Neural crest cell (in vitro differentiated cells): ENCODE measurements at regions not wholly inside any gene's neighbourhood (a gene's known extent, or its start where the extent isn't known, plus 50 kb on each side); places are given as distances from the start of the nearest gene placed in this dataset.

Experiments used
- DNase-seq: peaks from one replicate; pipeline ENCODE4 v3.0.0; 2021; ENCODE audit warnings: low read depth, mixed read lengths, low spot score
- H3K27ac Mint-ChIP-seq: one replicate; pipeline ENCODE4 v1.8.0; 2021; ENCODE audit warnings: mild to moderate bottlenecking, mixed read lengths; ENCODE audit not compliant: unreplicated experiment
- H3K27me3 Mint-ChIP-seq: 2 replicates; pipeline ENCODE4 v1.8.0; 2021; ENCODE audit warnings: low read depth, mild to moderate bottlenecking, mixed read lengths
- H3K36me3 Mint-ChIP-seq: 2 replicates; pipeline ENCODE4 v1.8.0; 2021; ENCODE audit warnings: low read depth, mild to moderate bottlenecking, mixed read lengths
- H3K4me1 Mint-ChIP-seq: 2 replicates; pipeline ENCODE4 v1.8.0; 2021; ENCODE audit warnings: mixed read lengths
- H3K4me3 Mint-ChIP-seq: one replicate; pipeline ENCODE4 v1.8.0; 2021; ENCODE audit warnings: mild to moderate bottlenecking, mixed read lengths
- H3K9me3 Mint-ChIP-seq: 2 replicates; pipeline ENCODE4 v1.8.0; 2021; ENCODE audit warnings: mixed read lengths
- TF ChIP-seq, protein P1 (sequence below): fragments of 200-600 bp; sonication (generic); conservative IDR thresholded peaks from 2 replicates; pipeline ENCODE4 v1.5.0; 2021; ENCODE audit warnings: antibody characterized with exemption, mild to moderate bottlenecking

DNA sequence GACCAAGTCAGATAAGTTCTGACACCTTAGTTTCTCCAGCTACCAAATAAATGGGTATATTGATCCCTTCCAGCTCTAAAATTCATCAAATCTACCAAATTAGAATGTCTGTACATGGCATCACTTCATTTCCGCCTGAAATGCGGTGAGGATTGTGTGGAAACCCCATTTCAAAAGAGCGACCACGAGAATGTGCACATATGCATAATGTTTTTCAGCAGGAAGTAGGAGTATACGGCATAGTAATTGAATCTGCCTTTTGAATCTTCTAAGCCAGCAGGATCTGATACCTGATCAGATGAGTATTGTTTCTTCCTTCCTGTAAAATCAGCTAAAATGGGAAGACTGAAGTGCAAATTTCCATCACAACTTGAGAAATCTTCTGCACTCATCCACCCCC, 418.6 kb downstream of the TMEM38B start:
- H3K27ac Mint-ChIP-seq = no peak overlapping the region
- no peaks in the 10 kb centered on the region for H3K27me3 Mint-ChIP-seq
- H3K9me3 Mint-ChIP-seq = peaks cover 2% of the 10 kb centered on the region
- TF ChIP-seq, protein P1, sequence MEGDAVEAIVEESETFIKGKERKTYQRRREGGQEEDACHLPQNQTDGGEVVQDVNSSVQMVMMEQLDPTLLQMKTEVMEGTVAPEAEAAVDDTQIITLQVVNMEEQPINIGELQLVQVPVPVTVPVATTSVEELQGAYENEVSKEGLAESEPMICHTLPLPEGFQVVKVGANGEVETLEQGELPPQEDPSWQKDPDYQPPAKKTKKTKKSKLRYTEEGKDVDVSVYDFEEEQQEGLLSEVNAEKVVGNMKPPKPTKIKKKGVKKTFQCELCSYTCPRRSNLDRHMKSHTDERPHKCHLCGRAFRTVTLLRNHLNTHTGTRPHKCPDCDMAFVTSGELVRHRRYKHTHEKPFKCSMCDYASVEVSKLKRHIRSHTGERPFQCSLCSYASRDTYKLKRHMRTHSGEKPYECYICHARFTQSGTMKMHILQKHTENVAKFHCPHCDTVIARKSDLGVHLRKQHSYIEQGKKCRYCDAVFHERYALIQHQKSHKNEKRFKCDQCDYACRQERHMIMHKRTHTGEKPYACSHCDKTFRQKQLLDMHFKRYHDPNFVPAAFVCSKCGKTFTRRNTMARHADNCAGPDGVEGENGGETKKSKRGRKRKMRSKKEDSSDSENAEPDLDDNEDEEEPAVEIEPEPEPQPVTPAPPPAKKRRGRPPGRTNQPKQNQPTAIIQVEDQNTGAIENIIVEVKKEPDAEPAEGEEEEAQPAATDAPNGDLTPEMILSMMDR = no peak
- peaks cover 46% of the 10 kb centered on the region for H3K4me1 Mint-ChIP-seq
- no peak overlapping the region for H3K4me3 Mint-ChIP-seq
- DNase-seq = no peak
- H3K36me3 Mint-ChIP-seq = peaks cover 2% of the 10 kb centered on the region

DNA sequence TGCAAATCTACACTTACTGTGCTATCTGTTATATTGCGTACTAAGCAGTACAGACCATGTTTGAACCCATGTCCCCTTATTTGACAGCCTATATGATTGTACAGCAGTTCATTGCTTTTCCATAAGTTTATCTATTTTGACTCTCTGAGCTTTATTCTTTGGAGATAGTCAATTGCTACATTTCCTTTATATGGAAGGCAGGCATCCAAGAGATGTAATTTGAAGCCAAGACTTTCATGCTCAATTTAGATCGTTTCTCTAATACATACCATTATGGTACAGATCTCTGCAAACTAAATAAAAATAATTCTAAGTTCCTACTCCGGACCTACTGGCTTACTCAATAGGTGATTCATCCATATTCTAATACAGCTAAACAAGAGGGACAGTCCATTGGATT, 424.8 kb downstream of the TMEM38B start:
- H3K27ac Mint-ChIP-seq = no peak overlapping the region
- no peak for DNase-seq
- H3K4me3 Mint-ChIP-seq = no peak overlapping the region
- H3K27me3 Mint-ChIP-seq = no peaks in the 10 kb centered on the region
- TF ChIP-seq, protein P1 = no peak
- peaks cover 8% of the 10 kb centered on the region for H3K4me1 Mint-ChIP-seq
- peaks cover 4% of the 10 kb centered on the region for H3K36me3 Mint-ChIP-seq
- peaks cover 8% of the 10 kb centered on the region for H3K9me3 Mint-ChIP-seq

DNA sequence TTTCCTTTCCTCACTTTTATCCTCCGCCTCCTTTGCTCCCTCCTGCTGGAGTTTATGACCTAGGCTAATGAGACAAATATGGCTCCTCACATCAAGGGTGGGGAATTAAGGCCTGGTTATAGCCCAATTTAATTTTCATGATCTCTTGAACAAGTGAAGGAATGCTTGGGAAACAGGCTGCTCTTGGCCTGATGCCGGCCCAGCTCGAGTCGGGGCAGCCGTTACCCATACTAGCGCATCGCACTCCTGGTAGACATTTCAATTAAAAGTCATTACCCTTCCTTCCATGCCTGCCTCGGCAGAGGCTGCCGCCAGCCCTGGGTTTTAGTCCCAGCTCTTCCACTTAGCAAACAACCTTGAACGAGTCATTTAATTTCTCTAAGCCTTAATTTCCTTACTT, 425.7 kb downstream of the TMEM38B start:
- no peaks in the 10 kb centered on the region for H3K27me3 Mint-ChIP-seq
- H3K4me3 Mint-ChIP-seq = no peak overlapping the region
- no peak for DNase-seq
- peaks cover 10% of the 10 kb centered on the region for H3K9me3 Mint-ChIP-seq
- TF ChIP-seq, protein P1 = no peak
- H3K4me1 Mint-ChIP-seq = no peaks in the 10 kb centered on the region
- no peak overlapping the region for H3K27ac Mint-ChIP-seq
- peaks cover 5% of the 10 kb centered on the region for H3K36me3 Mint-ChIP-seq

DNA sequence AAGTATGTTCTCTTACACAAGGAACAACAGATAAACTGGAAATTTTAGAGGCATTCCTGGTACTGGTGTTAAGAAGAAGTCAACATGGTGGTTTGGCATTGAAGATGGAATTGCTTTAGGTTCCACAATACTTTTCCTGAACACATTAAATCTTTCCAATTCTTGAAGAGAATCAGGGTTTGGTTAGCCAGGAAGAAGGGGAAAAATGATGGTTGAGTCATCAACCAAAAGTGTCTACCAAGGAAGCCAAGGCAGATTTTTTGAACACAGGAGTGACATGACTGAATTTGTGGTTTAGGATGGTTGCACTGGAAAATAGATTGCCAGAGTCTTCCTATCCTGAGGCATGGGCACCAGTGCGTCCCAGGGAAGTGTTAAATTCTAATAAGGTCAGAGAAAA, 433.4 kb downstream of the TMEM38B start:
- Mint-ChIP-seq H3K4me3 (no peak overlapping the region), H3K27ac (no peak overlapping the region), H3K9me3 (peaks cover 10% of the 10 kb centered on the region), H3K27me3 (no peaks in the 10 kb centered on the region), H3K36me3 (peaks cover 9% of the 10 kb centered on the region), H3K4me1 (no peaks in the 10 kb centered on the region)
- TF ChIP-seq, protein P1 = no peak
- DNase-seq = no peak

DNA sequence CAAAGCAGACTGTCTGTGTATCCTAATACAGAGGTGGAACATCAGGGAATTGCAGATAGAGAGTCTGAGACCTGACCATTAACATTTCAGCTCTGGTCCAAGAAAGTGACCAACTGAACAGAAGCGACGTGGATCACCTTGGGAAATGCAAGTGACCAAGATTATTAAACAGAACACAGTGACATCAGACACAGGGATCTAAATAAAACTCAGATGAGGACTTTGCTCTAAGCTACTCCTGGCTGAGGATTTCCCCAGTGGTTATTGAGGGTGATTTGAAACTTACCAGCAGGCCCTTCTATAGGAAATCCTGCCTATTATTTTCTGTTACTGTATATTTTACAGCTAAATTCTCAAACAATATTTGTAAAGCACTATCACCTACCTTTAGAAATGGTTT, 436.0 kb downstream of the TMEM38B start:
- H3K36me3 Mint-ChIP-seq = peaks cover 5% of the 10 kb centered on the region
- H3K9me3 Mint-ChIP-seq = peaks cover 7% of the 10 kb centered on the region
- no peak overlapping the region for H3K4me3 Mint-ChIP-seq
- no peak overlapping the region for H3K27ac Mint-ChIP-seq
- no peak for DNase-seq
- TF ChIP-seq, protein P1 = no peak
- H3K27me3 Mint-ChIP-seq = no peaks in the 10 kb centered on the region
- no peaks in the 10 kb centered on the region for H3K4me1 Mint-ChIP-seq

DNA sequence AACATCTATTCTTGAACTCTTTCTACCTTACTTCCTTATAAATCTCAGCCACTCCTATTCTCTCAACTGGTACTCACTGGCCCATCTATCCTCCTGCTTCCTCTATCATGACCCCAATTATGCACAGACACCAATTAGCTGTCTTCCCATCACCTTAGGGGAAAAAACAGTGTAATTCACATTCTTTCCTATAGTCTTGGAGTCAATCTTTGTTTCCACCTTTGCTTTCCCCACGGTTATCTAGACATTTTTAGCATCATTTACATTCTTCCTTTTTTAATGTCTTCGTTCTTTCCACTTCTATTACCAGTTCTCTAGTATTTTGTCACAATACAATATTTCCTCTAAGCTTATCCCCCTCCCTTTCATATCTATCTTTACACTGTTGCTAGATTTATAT, 449.4 kb downstream of the TMEM38B start:
- Mint-ChIP-seq H3K4me3 (no peak overlapping the region), H3K27ac (no peak overlapping the region), H3K27me3 (no peaks in the 10 kb centered on the region), H3K4me1 (peaks cover 8% of the 10 kb centered on the region), H3K9me3 (peaks cover 2% of the 10 kb centered on the region), H3K36me3 (no peaks in the 10 kb centered on the region)
- DNase-seq = no peak
- TF ChIP-seq, protein P1 = no peak
